ENCODE measurements at regions not wholly inside any gene's neighbourhood (a gene's known extent, or its start where the extent isn't known, plus 50 kb on each side); places are given as distances from the start of the nearest gene placed in this dataset.

- no peak for DNase-seq (ENCODE audit: low spot score)
These were observed 393.5 kb downstream of the NOVA1 start for GRCh38 chr14:26204366-26204727.

DNA sequence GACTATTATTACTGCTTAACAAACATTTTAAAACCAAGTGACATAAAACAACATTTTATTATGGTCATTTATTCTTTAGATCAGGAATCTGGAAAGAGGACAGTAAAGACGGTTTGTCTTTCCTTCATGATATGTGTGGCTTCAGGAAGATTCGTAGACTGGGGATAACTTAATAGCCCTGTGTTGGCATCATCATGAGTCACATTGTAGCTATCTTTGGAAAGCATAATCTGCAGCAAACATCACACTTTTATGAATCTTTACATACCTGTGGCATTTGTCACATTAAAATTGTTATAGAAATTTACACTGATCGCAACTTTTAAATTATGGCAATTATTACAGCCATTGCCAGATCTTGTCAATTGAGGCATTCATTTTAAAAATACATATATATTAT lies 397.1 kb downstream of the NOVA1 start:
- DNase-seq (ENCODE audit: low spot score), result no peak

DNA sequence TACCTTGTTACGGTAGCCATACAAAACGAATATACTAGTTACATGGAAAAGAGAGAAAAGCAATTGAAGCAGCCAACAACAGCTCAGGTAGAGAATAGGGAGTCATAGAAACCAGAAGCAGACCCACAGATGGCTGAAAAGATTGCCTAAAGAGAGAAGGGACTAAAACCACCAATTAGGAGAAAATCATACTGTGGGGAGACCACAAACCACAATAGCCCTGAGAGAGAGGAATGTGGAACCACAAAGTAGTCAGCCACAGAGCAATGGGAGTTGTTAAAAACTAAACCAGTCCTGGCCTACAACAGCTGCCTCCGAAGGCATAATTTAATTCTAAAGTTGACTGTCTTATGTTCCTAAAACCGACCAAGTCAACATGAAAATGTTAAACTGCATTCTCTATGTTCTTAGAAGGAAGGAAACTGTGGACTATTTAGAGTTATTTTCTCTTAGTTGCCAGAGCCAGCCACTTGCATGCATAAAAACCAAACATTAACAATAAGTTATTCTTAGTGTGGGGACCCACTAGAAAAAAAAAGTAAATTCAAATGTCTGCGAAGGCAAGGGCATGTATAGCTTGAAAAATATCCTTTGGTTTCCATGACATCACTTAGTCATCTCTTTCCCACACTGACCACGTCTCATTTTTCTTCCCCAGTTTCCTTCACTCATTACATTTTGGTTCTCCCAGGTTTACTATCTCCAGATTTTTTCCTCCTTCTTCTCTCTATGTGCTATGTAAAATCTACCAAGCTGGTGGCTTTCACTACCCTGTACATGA lies 398.1 kb downstream of the NOVA1 start:
- DNase-seq (ENCODE audit: low spot score), result no peak

- no peak for DNase-seq (ENCODE audit: low spot score)
These were observed 398.7 kb downstream of the NOVA1 start for GRCh38 chr14:26199096-26199495.

- DNase-seq (ENCODE audit: low spot score), result no peak
These were observed 403.0 kb downstream of the NOVA1 start for GRCh38 chr14:26194816-26195215.

GRCh38 chr14:26191671-26192070 lies 406.2 kb downstream of the NOVA1 start:
- no peak for DNase-seq (ENCODE audit: low spot score)

GRCh38 chr14:26191123-26191522 lies 406.7 kb downstream of the NOVA1 start:
- no peak for DNase-seq (ENCODE audit: low spot score)

- DNase-seq (ENCODE audit: low spot score), result no peak
These were observed 407.2 kb downstream of the NOVA1 start for GRCh38 chr14:26190646-26191045.

DNA sequence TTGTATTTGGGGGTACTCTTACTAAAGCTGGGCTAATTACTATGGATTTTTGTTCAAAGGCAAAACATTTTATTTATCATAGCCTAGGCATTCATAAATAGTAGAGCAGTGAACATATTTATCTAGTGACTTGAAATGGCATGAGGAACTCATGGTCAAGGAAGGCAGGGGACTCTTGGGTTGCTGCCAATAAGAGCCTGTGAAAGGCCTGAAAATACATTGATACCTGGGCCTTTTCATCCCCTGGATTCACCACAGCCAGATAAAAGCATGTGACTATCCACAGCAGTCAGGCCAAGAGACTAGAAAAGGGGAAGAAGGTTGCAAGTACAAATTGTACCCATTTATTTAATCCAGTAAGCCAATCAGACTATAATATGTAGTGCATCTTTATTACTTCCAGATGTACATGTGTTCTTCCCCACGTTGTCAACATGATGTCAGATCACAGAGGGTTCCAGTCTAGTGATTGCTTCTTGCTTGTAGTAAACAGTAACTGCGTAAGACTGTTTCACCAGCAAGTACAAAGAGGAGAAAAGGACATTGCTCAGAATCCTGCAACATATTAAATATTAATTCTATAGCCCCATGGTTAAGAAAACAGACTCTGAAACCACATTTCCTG lies 409.7 kb downstream of the NOVA1 start:
- DNase-seq (ENCODE audit: low spot score), result no peak

DNA sequence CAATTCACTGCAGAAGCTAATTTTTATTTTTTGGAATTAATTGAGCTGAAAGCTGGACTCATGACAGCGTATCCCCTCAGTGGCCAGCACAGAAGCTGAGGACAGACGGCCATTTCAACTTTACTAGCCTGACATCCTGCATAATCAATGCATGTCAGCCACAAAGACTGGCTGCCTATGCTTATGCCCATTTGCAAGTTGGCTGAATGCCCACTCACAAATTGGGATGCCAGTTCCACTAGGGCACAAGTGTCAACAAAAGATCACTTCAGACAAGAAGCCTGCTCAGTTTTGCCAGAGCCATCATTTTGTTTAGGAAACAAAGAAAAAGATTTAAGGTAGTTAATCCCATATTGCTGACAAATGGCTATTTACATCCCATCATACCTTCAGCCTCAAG lies 417.6 kb downstream of the NOVA1 start:
- no peak for DNase-seq (ENCODE audit: low spot score)

DNA sequence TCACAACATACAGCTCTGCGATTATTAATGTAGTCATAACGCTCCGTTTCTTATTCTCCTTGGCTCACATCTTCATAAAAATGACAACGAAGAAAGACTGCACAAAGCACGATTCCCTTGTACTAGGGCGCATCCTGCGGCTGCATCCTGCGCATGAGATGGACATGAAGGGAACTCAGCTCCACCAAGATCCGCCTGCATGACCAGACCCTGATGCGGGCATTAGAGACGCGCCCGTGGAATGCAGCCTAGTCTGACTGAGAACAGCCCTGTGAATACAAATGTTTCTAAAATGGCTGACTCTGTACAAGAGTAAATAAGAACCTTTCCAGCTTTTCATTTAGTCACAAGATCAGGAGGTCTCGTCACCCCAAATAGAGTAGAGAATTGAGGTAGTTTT lies 422.2 kb downstream of the NOVA1 start:
- DNase-seq (ENCODE audit: low spot score), result no peak

DNA sequence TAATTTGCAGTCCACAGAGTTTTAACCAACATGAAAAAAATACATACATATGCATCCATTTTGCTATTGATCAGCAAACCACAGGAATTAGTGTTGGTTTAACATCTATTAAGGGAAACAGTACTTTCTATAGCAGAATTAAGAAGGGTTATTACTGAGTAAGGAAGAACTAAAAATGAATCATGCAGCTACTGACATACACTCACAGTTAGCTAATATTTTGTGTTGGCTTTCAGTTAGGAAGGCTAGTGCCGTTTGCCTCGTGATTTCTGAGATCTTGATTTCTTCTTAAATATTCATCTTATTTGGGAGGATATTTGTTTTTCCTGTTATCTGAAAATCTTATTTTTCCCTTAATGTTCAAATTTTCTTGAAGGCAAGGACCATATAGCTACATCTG lies 423.4 kb downstream of the NOVA1 start:
- DNase-seq (ENCODE audit: low spot score), result no peak

DNA sequence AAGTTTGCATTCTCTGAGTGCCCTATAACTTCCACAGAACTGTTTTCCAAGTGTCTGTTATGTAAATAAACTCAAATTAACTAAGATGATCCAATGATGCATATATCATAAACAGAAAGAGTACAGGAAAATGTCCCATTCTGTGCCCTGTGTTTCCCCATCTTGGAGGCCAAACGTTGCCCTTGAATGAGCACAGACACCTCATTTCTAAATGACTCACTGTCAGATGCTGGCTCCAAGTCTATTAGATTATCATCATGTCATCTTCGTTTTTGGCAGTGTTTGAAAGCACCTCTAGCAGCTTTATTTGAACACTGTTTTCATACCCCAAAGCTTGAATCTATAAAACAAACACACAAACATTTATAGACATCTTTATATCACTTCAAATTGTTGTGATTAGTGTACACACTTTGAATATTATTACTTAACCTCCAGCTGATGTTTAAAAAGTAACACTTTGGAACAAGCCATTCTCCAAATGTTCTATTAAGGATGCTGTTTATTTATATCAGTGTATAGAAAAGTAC lies 424.2 kb downstream of the NOVA1 start:
- no peak for DNase-seq (ENCODE audit: low spot score)

GRCh38 chr14:26172396-26172795 lies 425.4 kb downstream of the NOVA1 start:
- no peak for DNase-seq (ENCODE audit: low spot score)

- no peak for DNase-seq (ENCODE audit: low spot score)
These were observed 426.9 kb downstream of the NOVA1 start for GRCh38 chr14:26170885-26171284.

DNA sequence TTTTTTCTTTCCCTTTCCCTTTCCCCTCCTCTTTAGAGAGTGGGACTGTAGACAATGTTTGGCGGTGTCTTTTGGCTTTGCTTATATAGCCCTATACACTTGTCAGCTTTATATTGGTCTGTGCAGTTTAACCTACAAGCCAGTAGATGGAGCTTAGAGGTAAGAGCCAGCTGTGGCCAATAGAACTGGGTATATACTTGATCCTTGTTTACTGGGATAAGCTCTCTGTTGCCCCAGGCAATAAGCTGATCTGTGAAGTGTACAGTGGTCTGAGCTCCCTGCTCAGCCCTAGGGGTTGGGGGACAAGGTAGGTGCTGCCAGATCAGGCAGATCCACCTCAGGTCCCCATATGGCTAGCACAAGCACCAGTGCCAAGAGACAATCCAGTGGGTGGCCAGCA lies 434.1 kb downstream of the NOVA1 start:
- no peak for DNase-seq (ENCODE audit: low spot score)

GRCh38 chr14:26157517-26157916 lies 440.3 kb downstream of the NOVA1 start:
- no peak for DNase-seq (ENCODE audit: low spot score)

- no peak for DNase-seq (ENCODE audit: low spot score)
These were observed 454.8 kb downstream of the NOVA1 start for GRCh38 chr14:26143057-26143456.

GRCh38 chr14:26138764-26139445 lies 458.9 kb downstream of the NOVA1 start:
- DNase-seq (ENCODE audit: low spot score), result no peak

- DNase-seq (ENCODE audit: low spot score), result no peak
These were observed 460.7 kb downstream of the NOVA1 start for GRCh38 chr14:26137161-26137560.

DNA sequence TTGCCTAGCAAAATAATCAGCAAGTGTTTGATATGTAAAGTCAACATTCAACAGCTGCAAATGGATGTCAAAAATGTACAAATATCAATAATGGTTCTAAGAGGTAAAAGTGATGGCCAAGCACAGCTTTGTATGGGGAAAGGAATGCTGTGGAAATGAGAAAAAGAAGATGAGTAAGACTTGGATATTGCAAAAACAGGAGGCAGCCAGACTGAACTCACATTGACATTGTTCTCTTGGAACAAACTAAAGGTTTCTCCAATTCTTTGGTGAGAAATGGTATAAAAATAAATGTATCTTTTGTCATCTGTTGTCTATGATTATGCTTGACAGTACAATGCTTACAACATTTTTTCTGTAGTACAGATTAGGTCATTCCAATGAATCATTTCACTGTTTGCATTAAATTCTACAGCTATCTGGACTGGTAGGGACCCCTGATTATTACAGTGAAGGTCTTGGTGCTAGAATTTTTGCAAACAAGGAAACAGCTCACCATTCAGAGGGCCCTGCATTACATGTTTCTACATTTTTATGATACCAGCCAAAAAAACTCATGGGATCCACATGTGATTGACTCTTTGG lies 465.7 kb downstream of the NOVA1 start:
- no peak for DNase-seq (ENCODE audit: low spot score)

DNA sequence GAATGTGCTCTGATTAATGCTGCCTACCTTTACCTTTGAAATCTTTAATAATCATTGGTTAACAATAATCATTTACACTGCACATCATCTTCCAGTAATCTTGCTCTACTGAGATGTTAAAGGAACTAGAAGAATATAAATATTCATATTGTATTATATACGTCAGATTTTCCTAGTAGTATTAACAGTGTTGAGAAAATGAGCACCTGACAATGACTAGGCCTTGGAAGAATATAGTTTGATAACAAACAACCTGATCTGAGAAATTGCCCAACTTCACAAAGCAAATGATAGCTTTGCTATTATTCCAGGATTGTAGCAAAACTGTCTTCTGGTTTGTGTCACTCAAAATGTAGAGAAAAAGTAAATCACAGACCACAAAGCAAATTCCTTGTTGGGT lies 467.1 kb downstream of the NOVA1 start:
- no peak for DNase-seq (ENCODE audit: low spot score)

Measured in ureter (tissue), 1 donor.